C4-2B (cell line): ENCODE measurements at regions not wholly inside any gene's neighbourhood (a gene's known extent, or its start where the extent isn't known, plus 50 kb on each side); places are given as distances from the start of the nearest gene placed in this dataset.

Experiments
- ZFX ChIP-seq: fragments of 450-650 bp; IDR thresholded peaks from 2 replicates; pipeline ENCODE4 v1.6.1; 2017
- TF ChIP-seq, protein P1 (sequence below): fragments of 450-650 bp; conservative IDR thresholded peaks from 2 replicates; pipeline ENCODE4 v1.5.1; 2017; ENCODE audit warnings: mild to moderate bottlenecking

DNA sequence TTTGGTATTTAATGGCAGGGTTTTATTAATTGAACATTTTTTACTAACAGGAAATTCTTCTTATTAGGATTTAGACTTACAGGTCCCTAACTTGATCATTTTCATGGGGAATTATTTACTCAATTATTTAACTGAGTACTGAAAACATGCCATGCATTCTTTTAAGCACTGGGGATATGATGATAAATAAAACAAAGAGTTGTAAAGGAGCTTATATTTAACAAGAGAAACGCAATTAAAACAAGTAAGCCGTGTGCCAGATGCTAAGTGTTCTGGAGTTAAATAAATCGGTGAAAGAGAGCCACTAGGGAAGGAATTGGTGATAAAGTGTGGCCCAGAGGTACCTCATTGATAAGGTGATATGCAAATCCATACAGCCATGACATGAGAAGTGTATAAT lies 214.2 kb upstream of the HTR1E start:
- TF ChIP-seq, protein P1, sequence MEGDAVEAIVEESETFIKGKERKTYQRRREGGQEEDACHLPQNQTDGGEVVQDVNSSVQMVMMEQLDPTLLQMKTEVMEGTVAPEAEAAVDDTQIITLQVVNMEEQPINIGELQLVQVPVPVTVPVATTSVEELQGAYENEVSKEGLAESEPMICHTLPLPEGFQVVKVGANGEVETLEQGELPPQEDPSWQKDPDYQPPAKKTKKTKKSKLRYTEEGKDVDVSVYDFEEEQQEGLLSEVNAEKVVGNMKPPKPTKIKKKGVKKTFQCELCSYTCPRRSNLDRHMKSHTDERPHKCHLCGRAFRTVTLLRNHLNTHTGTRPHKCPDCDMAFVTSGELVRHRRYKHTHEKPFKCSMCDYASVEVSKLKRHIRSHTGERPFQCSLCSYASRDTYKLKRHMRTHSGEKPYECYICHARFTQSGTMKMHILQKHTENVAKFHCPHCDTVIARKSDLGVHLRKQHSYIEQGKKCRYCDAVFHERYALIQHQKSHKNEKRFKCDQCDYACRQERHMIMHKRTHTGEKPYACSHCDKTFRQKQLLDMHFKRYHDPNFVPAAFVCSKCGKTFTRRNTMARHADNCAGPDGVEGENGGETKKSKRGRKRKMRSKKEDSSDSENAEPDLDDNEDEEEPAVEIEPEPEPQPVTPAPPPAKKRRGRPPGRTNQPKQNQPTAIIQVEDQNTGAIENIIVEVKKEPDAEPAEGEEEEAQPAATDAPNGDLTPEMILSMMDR: no peak
- no peak for TF ChIP-seq ZFX
